ENCODE measurements at regions not wholly inside any gene's neighbourhood (a gene's known extent, or its start where the extent isn't known, plus 50 kb on each side); places are given as distances from the start of the nearest gene placed in this dataset.

- DNase-seq (ENCODE audit: low spot score), result no peak
Observed at GRCh38 chr6:165082636-165083035, 226.8 kb downstream of the C6orf118 start.

- no peak for DNase-seq (ENCODE audit: low spot score)
Observed at GRCh38 chr6:165081944-165082532, 227.4 kb downstream of the C6orf118 start.

GRCh38 chr6:165077876-165078275 is 231.5 kb downstream of the C6orf118 start:
- no peak for DNase-seq (ENCODE audit: low spot score)

- no peak for DNase-seq (ENCODE audit: low spot score)
Observed at GRCh38 chr6:165071906-165072305, 237.5 kb downstream of the C6orf118 start.

DNA sequence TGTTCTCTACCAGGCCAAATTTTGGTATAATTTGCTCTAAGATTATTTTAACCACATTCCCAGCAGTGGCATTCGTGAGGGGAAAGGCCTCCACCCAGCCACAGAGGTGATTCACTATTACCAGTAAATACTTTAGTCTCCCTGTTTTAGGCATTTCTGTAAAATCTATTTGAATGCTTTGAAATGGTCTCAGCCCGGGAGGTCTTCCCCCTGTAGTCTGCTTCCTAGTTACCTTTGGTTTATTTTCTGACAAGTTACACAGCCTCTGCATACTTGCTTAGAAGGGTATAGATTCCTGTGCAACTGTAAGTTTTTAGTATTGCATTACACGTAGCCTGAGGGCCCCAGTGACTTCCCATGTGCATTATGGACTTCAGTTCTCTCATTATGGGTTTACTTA is 248.7 kb downstream of the C6orf118 start:
- DNase-seq (ENCODE audit: low spot score), result no peak

DNA sequence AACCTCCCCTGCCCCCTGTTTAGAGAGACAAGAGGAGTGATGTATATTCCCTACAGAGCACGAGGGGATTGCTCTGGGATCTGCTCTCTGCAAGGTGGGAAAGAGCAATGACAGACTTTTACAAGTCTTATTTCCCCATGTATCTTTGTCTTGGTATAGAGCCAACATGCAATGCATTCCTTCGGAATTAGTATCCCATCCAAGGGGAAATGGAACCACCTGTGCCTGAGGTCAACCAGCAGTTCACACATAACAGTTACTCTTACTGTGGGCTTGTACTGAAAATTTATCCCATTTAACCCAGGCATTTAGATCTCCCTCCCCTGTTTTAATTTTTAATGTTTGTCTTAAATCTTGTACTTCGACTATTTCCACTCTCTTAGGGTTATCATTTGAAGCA is 250.4 kb downstream of the C6orf118 start:
- DNase-seq (ENCODE audit: low spot score), result no peak

DNA sequence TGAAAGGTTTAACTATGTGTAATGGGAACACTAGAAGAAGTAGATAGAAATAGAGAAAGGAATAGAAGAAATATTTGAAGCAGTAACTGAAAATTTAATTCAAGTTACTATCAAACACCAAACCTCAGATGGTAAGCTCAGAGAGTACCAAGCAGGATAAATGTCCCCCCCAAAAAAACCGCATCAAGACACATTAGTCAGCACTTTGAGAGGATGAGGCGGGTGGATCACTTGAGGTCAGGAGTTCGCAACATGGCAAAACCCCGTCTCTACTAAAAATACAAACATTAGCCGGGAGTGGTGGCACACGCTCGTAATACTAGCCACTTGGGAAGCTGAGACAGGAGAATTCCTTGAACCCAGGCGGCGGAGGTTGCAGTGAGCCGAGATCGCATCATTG is 253.1 kb downstream of the C6orf118 start:
- no peak for DNase-seq (ENCODE audit: low spot score)

DNA sequence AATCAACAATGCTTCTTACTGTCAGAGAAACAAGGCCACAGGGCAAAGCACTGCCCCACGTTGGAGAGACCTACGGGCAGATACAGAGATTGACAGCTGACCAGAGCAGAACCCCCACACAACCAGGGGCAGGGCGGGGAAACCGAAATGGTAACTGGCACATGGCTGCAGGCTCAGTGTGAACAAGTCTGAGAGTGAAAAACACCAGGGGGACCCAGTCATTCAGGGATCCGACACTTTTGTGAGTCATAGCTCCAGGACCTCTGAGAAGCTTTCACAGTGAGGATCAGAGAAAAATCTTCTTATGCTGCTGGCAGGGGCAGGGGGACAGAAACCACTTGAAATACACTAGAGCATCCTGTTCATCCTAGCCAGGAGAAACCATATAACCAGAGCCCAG is 254.2 kb downstream of the C6orf118 start:
- no peak for DNase-seq (ENCODE audit: low spot score)

GRCh38 chr6:165052561-165053480 is 256.6 kb downstream of the C6orf118 start:
- DNase-seq (ENCODE audit: low spot score), result no peak

- no peak for DNase-seq (ENCODE audit: low spot score)
Observed at GRCh38 chr6:165049362-165049761, 260.0 kb downstream of the C6orf118 start.

- no peak for DNase-seq (ENCODE audit: low spot score)
Observed at GRCh38 chr6:165047952-165048351, 261.5 kb downstream of the C6orf118 start.

DNA sequence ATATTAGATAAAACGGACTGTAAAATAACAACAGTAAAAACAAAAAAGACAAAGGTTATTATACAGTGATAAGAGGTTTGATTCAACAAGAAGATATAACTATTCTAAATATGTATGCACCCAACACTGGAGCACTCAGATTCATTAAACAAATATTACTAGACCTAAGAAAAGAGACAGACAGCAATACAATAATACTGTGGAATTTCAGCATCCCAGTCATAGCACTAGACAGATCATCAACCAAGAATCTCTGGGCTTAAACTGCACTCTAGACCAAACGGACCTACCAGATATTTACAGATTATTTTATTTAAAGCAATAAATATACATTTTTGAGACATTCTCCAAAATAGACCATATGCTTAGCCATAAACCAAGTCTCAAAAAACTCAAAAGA is 263.8 kb downstream of the C6orf118 start:
- no peak for DNase-seq (ENCODE audit: low spot score)

DNA sequence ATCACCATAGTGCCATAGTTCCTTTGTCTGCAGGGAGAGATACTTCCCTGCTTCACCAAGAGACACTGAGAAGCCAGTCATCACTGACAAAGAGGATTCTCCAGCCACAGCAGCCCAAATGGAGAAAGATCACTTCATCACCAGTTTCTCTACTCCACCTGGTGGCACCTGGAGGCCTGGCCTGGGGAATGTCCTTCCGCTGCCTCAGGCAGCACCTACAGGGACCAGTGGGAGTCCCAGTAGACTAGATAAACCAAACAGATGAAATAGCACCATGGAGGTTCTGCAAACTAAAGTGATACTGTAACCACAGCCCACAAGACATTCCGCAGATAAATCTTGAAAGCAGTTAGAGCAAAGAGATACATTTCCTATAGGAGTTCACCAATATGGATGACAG is 266.5 kb downstream of the C6orf118 start:
- DNase-seq (ENCODE audit: low spot score), result no peak

GRCh38 chr6:165040440-165040839 is 269.0 kb downstream of the C6orf118 start:
- DNase-seq (ENCODE audit: low spot score), result no peak

- DNase-seq (ENCODE audit: low spot score), result no peak
Observed at GRCh38 chr6:165034271-165034741, 275.1 kb downstream of the C6orf118 start.

- DNase-seq (ENCODE audit: low spot score), result no peak
Observed at GRCh38 chr6:165031502-165031901, 277.9 kb downstream of the C6orf118 start.

DNA sequence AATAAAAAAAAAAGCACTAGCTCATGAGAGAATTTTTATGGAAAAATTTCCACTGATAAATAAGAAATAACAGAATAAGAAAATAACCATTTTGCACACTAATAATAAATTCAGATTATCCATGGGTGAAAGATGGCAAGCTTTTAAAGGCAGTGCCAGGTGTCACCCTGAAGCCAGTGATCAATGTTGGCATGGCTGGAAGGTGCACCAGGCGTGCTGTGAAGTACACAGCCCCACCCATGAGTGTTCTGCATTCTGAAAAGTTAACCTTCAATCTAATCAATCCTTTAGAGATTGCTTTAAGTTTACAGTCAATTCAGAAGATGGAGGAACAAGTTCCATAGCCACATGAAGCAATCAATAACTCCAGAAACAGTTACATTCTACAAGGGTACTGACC is 284.4 kb downstream of the C6orf118 start:
- DNase-seq (ENCODE audit: low spot score), result no peak

DNA sequence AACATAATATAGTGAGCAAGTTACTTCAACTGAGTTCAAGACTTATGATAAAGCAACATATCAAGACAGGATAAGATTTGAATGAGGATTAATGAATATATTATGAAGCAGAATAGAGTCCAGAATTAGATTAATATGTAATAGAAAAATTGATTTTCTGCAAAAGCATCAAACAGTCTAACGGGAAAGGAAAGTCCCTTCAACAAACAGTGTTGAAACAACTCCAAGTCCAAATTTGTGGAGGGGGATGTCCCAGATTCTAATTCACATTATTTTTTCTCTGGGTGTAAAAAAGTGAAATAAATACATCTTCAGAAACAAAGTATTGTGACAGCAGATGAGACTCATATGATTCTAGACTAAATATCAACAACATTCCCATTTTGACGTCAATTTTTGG is 289.7 kb downstream of the C6orf118 start:
- no peak for DNase-seq (ENCODE audit: low spot score)

DNA sequence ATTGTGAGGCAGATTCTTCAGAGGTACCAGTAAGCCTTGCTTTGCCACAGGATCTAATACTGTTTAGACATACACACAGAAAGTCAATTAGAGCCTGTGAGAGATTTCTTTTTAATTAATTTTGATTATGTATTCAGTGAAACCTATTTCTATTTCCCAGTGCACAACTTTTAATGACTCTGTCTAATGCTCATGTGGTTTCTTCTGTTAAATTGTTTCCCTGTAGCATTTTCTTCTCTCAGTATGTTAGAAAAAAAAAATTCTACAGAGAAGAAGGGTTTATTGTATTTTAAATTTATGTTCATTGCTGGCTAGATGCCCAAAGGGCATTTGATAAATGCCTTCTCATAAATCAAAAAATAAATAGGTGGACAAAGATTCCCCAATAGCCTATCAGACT is 293.7 kb downstream of the C6orf118 start:
- no peak for DNase-seq (ENCODE audit: low spot score)

GRCh38 chr6:165013701-165014100 is 295.7 kb downstream of the C6orf118 start:
- DNase-seq (ENCODE audit: low spot score), result no peak

DNA sequence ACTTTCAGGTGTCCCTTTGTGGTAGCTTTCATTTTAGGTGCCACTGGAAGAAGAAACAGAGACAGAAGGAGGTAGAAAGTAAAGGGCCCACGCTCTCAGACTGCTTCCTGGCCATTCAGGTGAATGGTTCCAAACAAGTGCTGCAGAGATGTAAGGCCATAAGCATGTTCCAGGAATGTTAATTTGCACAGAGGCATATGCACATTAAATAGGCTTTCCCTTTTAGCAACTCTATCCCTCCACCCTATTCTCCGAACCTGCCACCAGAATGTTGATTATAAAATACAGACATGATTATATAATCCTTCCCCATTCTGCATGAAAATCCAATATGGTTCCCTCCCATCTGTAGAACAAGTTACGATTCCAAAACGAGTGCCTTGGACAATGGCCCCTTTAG is 297.2 kb downstream of the C6orf118 start:
- no peak for DNase-seq (ENCODE audit: low spot score)

DNA sequence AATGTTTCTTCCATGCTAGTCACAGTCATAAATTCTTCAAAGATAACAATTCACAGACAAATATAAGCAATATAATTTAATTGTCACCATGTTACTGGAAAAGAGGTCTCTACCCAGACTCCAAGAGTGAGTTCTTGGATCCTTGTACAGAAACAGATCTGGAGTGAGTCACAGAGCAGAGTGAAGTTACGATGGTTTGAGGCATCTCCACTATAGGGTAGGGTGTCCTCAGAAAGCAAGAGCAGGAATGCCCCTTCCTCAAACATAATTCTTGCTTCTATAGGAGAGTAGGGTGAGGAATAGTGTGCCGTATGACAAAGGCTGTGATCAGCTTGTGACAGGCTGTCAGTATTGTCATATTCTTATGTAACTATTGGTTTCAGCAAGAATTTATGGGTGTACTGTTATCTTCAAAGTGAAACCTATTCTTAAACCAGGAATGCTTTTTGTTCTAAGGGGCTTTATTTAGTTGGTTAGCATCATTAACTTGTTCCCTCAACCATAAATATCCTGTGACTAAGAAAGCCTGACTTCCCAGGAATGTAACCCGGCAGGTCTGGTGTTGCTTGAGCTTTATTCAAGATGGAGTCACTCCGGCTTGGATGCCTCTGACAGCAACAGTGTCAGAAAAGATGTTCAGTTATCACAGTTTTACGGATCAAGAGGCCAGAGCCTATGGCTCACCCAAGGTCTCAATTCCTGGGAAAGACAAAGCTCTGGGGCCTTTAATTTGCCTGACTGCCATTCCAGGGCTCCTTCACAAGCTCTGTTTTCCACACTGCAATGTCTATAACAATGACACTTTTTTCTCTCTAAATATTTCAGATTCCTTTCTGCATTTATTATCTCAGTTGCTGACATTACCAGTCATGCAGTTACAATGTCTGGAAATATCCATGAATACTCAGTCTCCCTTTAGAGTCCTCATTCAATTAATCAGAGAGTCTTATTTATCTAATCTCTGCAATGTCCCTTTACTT is 298.6 kb downstream of the C6orf118 start:
- no peak for DNase-seq (ENCODE audit: low spot score)
